AG09309 (cell line): ENCODE measurements at regions not wholly inside any gene's neighbourhood (a gene's known extent, or its start where the extent isn't known, plus 50 kb on each side); places are given as distances from the start of the nearest gene placed in this dataset.

Experiments used
- DNase-seq: peaks from one replicate; pipeline ENCODE4 v3.0.0-alpha.2; 2010; ENCODE audit warnings: low read depth
- H3K4me3 ChIP-seq: 2 replicates; pipeline ENCODE4 v1.5.1; 2011; ENCODE audit warnings: mild to moderate bottlenecking, low read depth, low read length, moderate library complexity; ENCODE audit not compliant: control insufficient read depth
- CTCF ChIP-seq: IDR thresholded peaks from 2 replicates; pipeline ENCODE4 v1.5.1; 2011; ENCODE audit warnings: mild to moderate bottlenecking, low read depth, low read length, inconsistent platforms; ENCODE audit not compliant: insufficient read depth, control insufficient read depth; ENCODE audit errors: missing control alignments

- no peak overlapping the region for H3K4me3 ChIP-seq
- DNase-seq = no peak
- TF ChIP-seq CTCF = no peak
Observed at GRCh38 chr12:105587237-105587636, 256.7 kb downstream of the C12orf75 start.

DNA sequence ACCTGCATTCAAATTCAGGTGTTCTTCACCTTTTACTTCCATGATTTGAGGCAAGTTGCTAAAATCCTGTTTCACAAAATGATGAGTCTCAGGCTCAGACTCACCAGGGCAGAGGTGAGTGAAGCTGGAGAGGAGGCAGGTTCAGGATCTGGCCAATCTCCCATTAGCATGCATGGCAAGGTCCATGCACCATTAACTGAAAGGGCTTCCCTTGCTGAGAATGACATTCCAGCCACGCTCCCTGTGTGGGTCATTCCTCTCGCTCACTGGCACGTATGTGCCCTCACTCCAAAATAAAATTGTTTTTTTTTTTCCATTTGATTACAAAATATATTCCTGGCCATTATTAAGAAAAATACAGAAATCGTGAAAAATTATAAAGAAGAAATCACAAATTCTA, 257.6 kb downstream of the C12orf75 start:
- no peak for DNase-seq

GRCh38 chr12:105590571-105590970, 260.1 kb downstream of the C12orf75 start:
- no peak for TF ChIP-seq CTCF
- H3K4me3 ChIP-seq = no peak overlapping the region
- DNase-seq = no peak

More for the DNA sequence above, 257.6 kb downstream of the C12orf75 start:
- H3K4me3 ChIP-seq = no peak overlapping the region
- TF ChIP-seq CTCF = no peak

GRCh38 chr12:105595440-105595839, 264.9 kb downstream of the C12orf75 start:
- DNase-seq = no peak
- no peak overlapping the region for H3K4me3 ChIP-seq
- TF ChIP-seq CTCF = no peak

DNA sequence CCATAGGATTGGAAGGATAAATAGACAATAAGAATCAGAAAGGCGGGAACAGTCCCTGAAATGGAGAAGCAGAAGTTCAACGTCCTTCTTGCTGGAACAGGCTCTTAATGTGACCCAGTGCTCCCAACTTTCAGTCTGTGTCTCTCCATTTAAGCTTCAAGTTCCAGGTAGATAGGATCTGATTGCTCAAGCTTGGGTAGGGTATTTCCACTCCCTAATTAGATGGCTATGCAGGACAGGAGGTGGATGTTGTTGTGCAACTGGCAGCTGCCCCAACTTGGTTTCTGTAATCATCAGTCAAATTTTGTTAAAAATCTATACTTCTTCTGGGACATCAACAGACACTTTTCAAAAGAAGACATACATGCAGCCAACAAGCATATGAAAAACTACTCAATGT, 266.2 kb downstream of the C12orf75 start:
- no peak for DNase-seq
- no peak for TF ChIP-seq CTCF
- no peak overlapping the region for H3K4me3 ChIP-seq

DNA sequence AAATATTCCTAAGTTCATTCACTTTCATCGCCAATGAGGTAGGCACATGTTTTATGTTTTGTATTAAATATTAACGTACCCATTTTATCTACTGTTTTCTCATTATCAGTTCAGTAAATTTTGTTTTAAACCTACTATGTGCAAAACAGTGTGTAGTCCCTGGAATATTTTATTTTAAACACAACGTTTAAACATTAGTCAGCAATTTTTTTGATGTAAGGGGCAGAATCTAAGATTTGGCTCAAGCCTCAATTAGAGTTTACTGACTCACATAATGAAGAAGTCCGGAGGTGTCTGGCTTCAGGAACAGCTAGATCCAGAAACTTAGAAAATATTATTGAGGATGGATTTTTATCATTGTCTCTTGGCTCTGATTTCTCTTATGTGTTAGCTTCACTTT, 267.5 kb downstream of the C12orf75 start:
- no peak for TF ChIP-seq CTCF
- no peak overlapping the region for H3K4me3 ChIP-seq
- DNase-seq = no peak
